Cardiac muscle cell (in vitro differentiated cells and primary cell): ENCODE measurements at regions not wholly inside any gene's neighbourhood (a gene's known extent, or its start where the extent isn't known, plus 50 kb on each side); places are given as distances from the start of the nearest gene placed in this dataset.

Experiments used
- DNase-seq, 2 donors: peaks; one replicate each; pipeline versions ENCODE4 v3.0.0 to v3.0.0-alpha.2; 2010 to 2017; ENCODE audit warnings: low read depth in 1 of 2, low spot score in 1 of 2
- H3K27ac ChIP-seq: fragments of 200-600 bp; sonication (generic); 2 replicates; pipeline ENCODE4 v1.5.1; 2016
- H3K27me3 ChIP-seq: fragments of 200-600 bp; sonication (generic); 2 replicates; pipeline ENCODE4 v1.6.0; 2016; ENCODE audit warnings: control low read depth
- H3K36me3 ChIP-seq: fragments of 200-600 bp; sonication (generic); 2 replicates; pipeline ENCODE4 v1.5.1; 2016; ENCODE audit warnings: control low read depth
- H3K4me1 ChIP-seq: fragments of 200-600 bp; sonication (generic); 2 replicates; pipeline ENCODE4 v1.8.1; 2017; ENCODE audit warnings: low read depth, mild to moderate bottlenecking, mixed run types
- H3K4me3 ChIP-seq: fragments of 200-600 bp; sonication (generic); 2 replicates; pipeline ENCODE4 v1.5.1; 2016; ENCODE audit warnings: mild to moderate bottlenecking
- H3K9me3 ChIP-seq: fragments of 200-600 bp; sonication (generic); 2 replicates; pipeline ENCODE4 v1.5.1; 2017; ENCODE audit warnings: low read depth, mild to moderate bottlenecking, control low read depth
- TF ChIP-seq, protein P1 (sequence below): IDR thresholded peaks from 2 replicates; pipeline ENCODE4 v1.5.1; 2012; ENCODE audit warnings: low read depth, mild to moderate bottlenecking, low read length

DNA sequence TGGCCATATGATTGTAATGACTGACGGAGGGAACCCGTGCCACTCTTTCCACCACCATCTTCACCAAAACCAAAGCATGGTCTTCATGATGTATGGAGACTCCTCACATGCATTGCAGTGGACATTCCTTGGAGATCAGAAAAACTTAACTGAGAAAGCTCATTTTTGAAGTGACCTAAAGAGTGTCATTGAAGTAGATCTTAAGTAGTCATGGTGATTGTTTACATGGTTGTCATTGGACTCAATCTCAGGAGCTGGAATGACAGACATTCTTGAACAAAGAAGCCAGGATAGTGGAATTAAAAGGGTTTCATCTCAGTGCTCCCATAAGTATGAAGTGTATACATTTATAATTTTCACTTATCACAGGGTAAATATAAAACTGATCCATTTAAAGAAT, 236.7 kb upstream of the IPO5 start:
- TF ChIP-seq, protein P1, sequence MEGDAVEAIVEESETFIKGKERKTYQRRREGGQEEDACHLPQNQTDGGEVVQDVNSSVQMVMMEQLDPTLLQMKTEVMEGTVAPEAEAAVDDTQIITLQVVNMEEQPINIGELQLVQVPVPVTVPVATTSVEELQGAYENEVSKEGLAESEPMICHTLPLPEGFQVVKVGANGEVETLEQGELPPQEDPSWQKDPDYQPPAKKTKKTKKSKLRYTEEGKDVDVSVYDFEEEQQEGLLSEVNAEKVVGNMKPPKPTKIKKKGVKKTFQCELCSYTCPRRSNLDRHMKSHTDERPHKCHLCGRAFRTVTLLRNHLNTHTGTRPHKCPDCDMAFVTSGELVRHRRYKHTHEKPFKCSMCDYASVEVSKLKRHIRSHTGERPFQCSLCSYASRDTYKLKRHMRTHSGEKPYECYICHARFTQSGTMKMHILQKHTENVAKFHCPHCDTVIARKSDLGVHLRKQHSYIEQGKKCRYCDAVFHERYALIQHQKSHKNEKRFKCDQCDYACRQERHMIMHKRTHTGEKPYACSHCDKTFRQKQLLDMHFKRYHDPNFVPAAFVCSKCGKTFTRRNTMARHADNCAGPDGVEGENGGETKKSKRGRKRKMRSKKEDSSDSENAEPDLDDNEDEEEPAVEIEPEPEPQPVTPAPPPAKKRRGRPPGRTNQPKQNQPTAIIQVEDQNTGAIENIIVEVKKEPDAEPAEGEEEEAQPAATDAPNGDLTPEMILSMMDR, result no peak
- Histone ChIP-seq H3K36me3 (no peaks in the 10 kb centered on the region), H3K27ac (no peak overlapping the region), H3K9me3 (no peaks in the 10 kb centered on the region), H3K27me3 (no peaks in the 10 kb centered on the region), H3K4me1 (no peaks in the 10 kb centered on the region), H3K4me3 (no peak overlapping the region)
- no peak for DNase-seq

DNA sequence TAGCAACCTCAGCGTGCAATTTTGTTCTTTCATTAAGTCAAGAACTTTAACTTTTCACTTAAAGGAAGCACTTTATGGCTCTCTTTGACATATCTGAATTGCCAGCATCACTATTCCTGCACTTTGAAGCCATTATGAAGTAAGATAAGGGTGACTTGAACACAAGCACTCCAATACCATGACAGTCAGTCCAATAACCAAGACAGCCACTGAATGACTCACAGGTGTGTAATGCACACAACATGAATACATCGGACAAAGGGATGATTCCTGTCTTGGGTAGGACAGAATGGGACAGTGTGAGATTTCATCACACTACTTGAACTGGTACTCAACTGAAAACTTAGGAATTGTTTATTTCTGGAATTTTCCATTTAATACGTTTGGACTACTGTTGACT, 233.7 kb upstream of the IPO5 start:
- Histone ChIP-seq H3K9me3 (no peaks in the 10 kb centered on the region), H3K36me3 (no peaks in the 10 kb centered on the region), H3K27me3 (no peaks in the 10 kb centered on the region), H3K4me3 (no peak overlapping the region), H3K4me1 (no peaks in the 10 kb centered on the region), H3K27ac (no peak overlapping the region)
- DNase-seq, result no peak
- TF ChIP-seq, protein P1, result no peak

DNA sequence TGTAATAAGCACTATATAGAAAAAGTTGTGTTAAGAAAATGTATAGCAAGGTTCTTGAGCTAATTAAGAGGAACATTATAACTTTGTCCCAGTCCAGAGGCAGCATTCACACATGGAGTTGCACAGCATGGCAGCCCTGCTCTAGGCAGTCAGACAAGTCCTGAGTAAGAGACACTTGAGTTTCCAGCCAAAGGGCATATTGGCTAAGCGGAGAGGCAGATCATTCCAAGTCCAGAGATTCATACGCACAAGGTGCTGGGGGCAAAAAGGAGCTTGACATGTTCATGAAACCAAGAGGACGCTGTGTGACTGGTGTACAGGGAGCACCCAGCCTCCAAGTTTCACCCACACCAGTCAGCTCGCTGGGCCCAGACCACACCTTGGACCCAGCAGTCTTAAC, 232.6 kb upstream of the IPO5 start:
- Histone ChIP-seq H3K4me1 (no peaks in the 10 kb centered on the region), H3K9me3 (no peaks in the 10 kb centered on the region), H3K27me3 (no peaks in the 10 kb centered on the region), H3K27ac (no peak overlapping the region), H3K4me3 (no peak overlapping the region), H3K36me3 (no peaks in the 10 kb centered on the region)
- TF ChIP-seq, protein P1, result no peak
- DNase-seq, result no peak

DNA sequence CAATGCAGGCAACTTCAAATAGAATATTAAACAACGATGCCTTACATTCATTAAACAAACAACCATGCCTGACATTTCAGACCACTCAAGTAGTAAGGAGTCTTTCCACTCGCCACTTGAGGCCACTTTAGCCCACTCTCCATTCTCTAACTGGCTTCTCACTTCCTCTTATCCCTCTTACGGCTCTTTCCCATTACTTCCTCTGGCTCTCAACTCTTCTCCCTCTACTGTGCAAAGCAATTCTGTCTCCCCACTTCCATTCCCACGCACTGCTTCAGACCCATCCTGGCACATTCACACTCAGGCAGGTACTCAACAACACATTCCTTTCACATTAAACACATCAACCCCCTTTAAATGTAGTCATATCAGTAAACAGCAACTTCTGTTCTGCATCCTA, 229.8 kb upstream of the IPO5 start:
- H3K27me3 ChIP-seq, result no peaks in the 10 kb centered on the region
- no peak overlapping the region for H3K4me3 ChIP-seq
- H3K36me3 ChIP-seq, result no peaks in the 10 kb centered on the region
- H3K4me1 ChIP-seq, result no peaks in the 10 kb centered on the region
- H3K27ac ChIP-seq, result no peak overlapping the region
- no peaks in the 10 kb centered on the region for H3K9me3 ChIP-seq
- TF ChIP-seq, protein P1, result no peak
- DNase-seq, result peak in 1 of 2 donors; percentile 12

DNA sequence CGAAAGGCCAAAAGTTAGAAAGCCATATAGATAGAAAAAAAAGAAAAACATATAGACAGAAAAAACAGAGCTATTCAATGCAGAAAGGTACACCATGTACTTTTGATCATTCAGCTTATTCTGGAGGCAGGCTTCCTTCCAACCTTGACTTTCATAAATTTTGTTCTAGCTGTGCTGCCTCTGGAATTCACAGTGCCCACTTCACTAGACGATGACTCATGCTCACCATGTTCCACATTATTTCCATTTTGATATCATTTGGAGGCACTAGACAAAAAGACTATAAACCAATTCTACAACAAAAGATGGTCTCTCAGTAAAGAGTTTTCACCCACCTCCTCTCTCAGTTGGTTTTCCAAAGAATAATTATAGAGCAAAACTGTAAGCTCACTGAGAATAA, 229.0 kb upstream of the IPO5 start:
- TF ChIP-seq, protein P1, result no peak
- Histone ChIP-seq H3K27ac (no peak overlapping the region), H3K36me3 (no peaks in the 10 kb centered on the region), H3K4me1 (no peaks in the 10 kb centered on the region), H3K4me3 (no peak overlapping the region), H3K27me3 (no peaks in the 10 kb centered on the region), H3K9me3 (no peaks in the 10 kb centered on the region)
- DNase-seq, result peak in 1 of 2 donors; percentile 39
